ENCODE measurements at regions not wholly inside any gene's neighbourhood (a gene's known extent, or its start where the extent isn't known, plus 50 kb on each side); places are given as distances from the start of the nearest gene placed in this dataset.
A peak's percentile ranks its signal among the peaks of the same experiment; 100 is the strongest.

GRCh38 chr4:163618845-163619244, 124.4 kb downstream of the TMA16 start:
- Histone ChIP-seq H3K27ac (no peak overlapping the region), H3K36me3 (no peaks in the 10 kb centered on the region), H3K4me1 (peaks cover 0 to 13% (median 0%) of the 10 kb centered on the region in 9 donors), H3K27me3 (no peaks in the 10 kb centered on the region), H3K9me3 (no peaks in the 10 kb centered on the region), H3K4me3 (no peak overlapping the region)
- DNase-seq (no peak), ATAC-seq (no peak)
- intact Hi-C loops (cut with DNase I): no loop called here
- 73 to 83% methylated on average over 4 of the region's 4 CpGs for WGBS, 2 donors
- TF ChIP-seq CTCF (IDR thresholded peaks at IDR 0.05): no peak

GRCh38 chr4:163620738-163621137, 126.2 kb downstream of the TMA16 start:
- intact Hi-C loops (cut with DNase I): no loop called here
- H3K4me3 ChIP-seq: no peak overlapping the region
- DNase-seq (no peak), ATAC-seq (no peak)
- no peaks in the 10 kb centered on the region for H3K36me3 ChIP-seq
- H3K27me3 ChIP-seq: no peaks in the 10 kb centered on the region
- no peak overlapping the region for H3K27ac ChIP-seq
- no peaks in the 10 kb centered on the region for H3K9me3 ChIP-seq
- H3K4me1 ChIP-seq: peaks cover 0 to 13% (median 0%) of the 10 kb centered on the region in 9 donors
- no peak for TF ChIP-seq CTCF (IDR thresholded peaks at IDR 0.05)
- 69 to 70% methylated on average over 2 of the region's 2 CpGs for WGBS, 2 donors

- H3K9me3 ChIP-seq: no peaks in the 10 kb centered on the region
- intact Hi-C loops (cut with DNase I): no loop called here
- no peak for DNase-seq
- H3K27ac ChIP-seq: peak overlapping the region in 1 of 10 donors; percentile 85
- no peak for ATAC-seq
- H3K27me3 ChIP-seq: no peaks in the 10 kb centered on the region
- TF ChIP-seq CTCF (IDR thresholded peaks at IDR 0.05): no peak
- H3K4me1 ChIP-seq: peaks cover 0 to 13% (median 0%) of the 10 kb centered on the region in 9 donors
- H3K4me3 ChIP-seq: no peak overlapping the region
- H3K36me3 ChIP-seq: no peaks in the 10 kb centered on the region
- WGBS, 2 donors: 73 to 78% methylated on average over 2 of the region's 2 CpGs
Measured at GRCh38 chr4:163621821-163622220, 127.3 kb downstream of the TMA16 start.

- no peak for TF ChIP-seq CTCF (IDR thresholded peaks at IDR 0.05)
- peak overlapping the region in 1 of 10 donors; percentile 85 for H3K27ac ChIP-seq
- peaks cover 0 to 13% (median 0%) of the 10 kb centered on the region in 9 donors for H3K4me1 ChIP-seq
- ATAC-seq (peak in 3 of 8 donors; percentile 29 to 51 (median 45)), DNase-seq (no peak)
- H3K36me3 ChIP-seq: no peaks in the 10 kb centered on the region
- intact Hi-C loops (cut with DNase I): no loop called here
- H3K4me3 ChIP-seq: no peak overlapping the region
- H3K9me3 ChIP-seq: peaks cover 0 to 5% (median 0%) of the 10 kb centered on the region in 11 donors
- WGBS, 2 donors: 70 to 74% methylated on average over 5 of the region's 5 CpGs
- no peaks in the 10 kb centered on the region for H3K27me3 ChIP-seq
Measured at GRCh38 chr4:163622379-163623035, 128.0 kb downstream of the TMA16 start.
